SK-N-SH (cell line): ENCODE measurements at regions not wholly inside any gene's neighbourhood (a gene's known extent, or its start where the extent isn't known, plus 50 kb on each side); places are given as distances from the start of the nearest gene placed in this dataset.

ENCODE experiments used
- CTCF ChIA-PET: fragments of 300-600, 350-600 bp; formaldehyde crosslinking; extraction: SDS; loops from one replicate; lab custom pipeline; 2021; lab: Yijun Ruan, JAX
- POLR2A ChIA-PET: fragments of 350-600 bp; sonication (Branson Sonifier 250); formaldehyde crosslinking; extraction: SDS; loops from one replicate; lab custom pipeline; 2020; ENCODE audit warnings: antibody characterized with exemption, inconsistent platforms; lab: Yijun Ruan, JAX
- DNase-seq: peaks from one replicate; pipeline ENCODE4 v3.0.0; 2012
- H2AFZ ChIP-seq: fragments of 200-600 bp; sonication (generic); 2 replicates; pipeline ENCODE4 v1.8.1; 2016; ENCODE audit warnings: antibody characterized with exemption, mild to moderate bottlenecking, low read depth
- H3F3A ChIP-seq: fragments of 200-600 bp; sonication (generic); replicated peaks from 2 replicates; pipeline ENCODE3; 2016; ENCODE audit warnings: antibody characterized with exemption, mild to moderate bottlenecking; ENCODE audit not compliant: insufficient read depth
- H3K27ac ChIP-seq, 2 experiments: fragments of 200-500 bp in 1 of 2; fragments of 200-600 bp in 1 of 2; sonication (Bioruptor generic) in 1 of 2; sonication (generic), shearing (Covaris generic) in 1 of 2; 2 replicates each; pipeline versions ENCODE4 v1.5.1 to v1.6.1; 2014 to 2016; ENCODE audit warnings: low read depth in 2 of 2, inconsistent platforms in 1 of 2, low read length in 1 of 2, mild to moderate bottlenecking in 1 of 2, mixed read lengths in 1 of 2
- H3K27me3 ChIP-seq: fragments of 200-600 bp; sonication (generic), shearing (Covaris generic); 2 replicates; pipeline ENCODE4 v1.6.1; 2016; ENCODE audit warnings: mixed run types; ENCODE audit not compliant: insufficient read depth
- H3K36me3 ChIP-seq, 2 experiments: fragments of 200-500 bp in 1 of 2; fragments of 200-600 bp in 1 of 2; sonication (Bioruptor generic) in 1 of 2; sonication (generic) in 1 of 2; replicated peaks in 1 of 2; 2 replicates each; pipeline versions ENCODE3 to v1.5.1; 2014 to 2016; ENCODE audit warnings: low read length in 1 of 2, mild to moderate bottlenecking in 1 of 2; ENCODE audit not compliant: insufficient read depth in 2 of 2, control insufficient read depth in 1 of 2
- H3K4me1 ChIP-seq, 2 experiments: fragments of 200-500 bp in 1 of 2; fragments of 200-600 bp in 1 of 2; sonication (Bioruptor generic) in 1 of 2; sonication (generic), shearing (Covaris generic) in 1 of 2; 2 replicates each; pipeline versions ENCODE4 v1.5.1 to v1.6.1; 2014 to 2016; ENCODE audit warnings: low read depth in 1 of 2, low read length in 1 of 2, mixed run types in 1 of 2; ENCODE audit not compliant: insufficient read depth in 2 of 2, control insufficient read depth in 1 of 2
- H3K4me2 ChIP-seq: fragments of 200-600 bp; sonication (generic), shearing (Covaris generic); 2 replicates; pipeline ENCODE4 v1.6.1; 2017; ENCODE audit warnings: mixed run types
- H3K4me3 ChIP-seq, 2 experiments: fragments of 200-500 bp in 1 of 2; fragments of 200-600 bp in 1 of 2; sonication (Bioruptor generic) in 1 of 2; sonication (generic), shearing (Covaris generic) in 1 of 2; 2 replicates each; pipeline versions ENCODE4 v1.5.1 to v1.8.1; 2014 to 2016; ENCODE audit warnings: low read depth in 2 of 2, inconsistent platforms in 1 of 2, low read length in 1 of 2, mild to moderate bottlenecking in 1 of 2, mixed read lengths in 1 of 2, moderate library complexity in 1 of 2
- H3K79me2 ChIP-seq: fragments of 200-600 bp; sonication (generic); 2 replicates; pipeline ENCODE4 v1.8.1; 2017; ENCODE audit warnings: mild to moderate bottlenecking; ENCODE audit not compliant: insufficient read depth
- H3K9ac ChIP-seq: fragments of 200-600 bp; sonication (generic); 2 replicates; pipeline ENCODE4 v1.6.1; 2017; ENCODE audit warnings: mixed run types
- H3K9me2 ChIP-seq: fragments of 200-600 bp; sonication (generic); 2 replicates; pipeline ENCODE4 v1.6.1; 2017; ENCODE audit warnings: mixed run types
- H3K9me3 ChIP-seq: fragments of 200-600 bp; sonication (generic); 2 replicates; pipeline ENCODE4 v1.6.1; 2017; ENCODE audit warnings: mixed run types, mild to moderate bottlenecking, moderate library complexity
- H4K20me1 ChIP-seq: fragments of 200-600 bp; sonication (generic); 2 replicates; pipeline ENCODE4 v1.6.1; 2017; ENCODE audit warnings: mild to moderate bottlenecking, mixed run types; ENCODE audit not compliant: insufficient read depth
- ELF1 ChIP-seq: IDR thresholded peaks from 2 replicates; pipeline ENCODE4 v1.4.0; 2012
- EP300 ChIP-seq, 2 experiments: IDR thresholded peaks; 2 replicates each; pipeline versions ENCODE4 v1.4.0 to v1.6.1; 2012; ENCODE audit warnings: borderline replicate concordance in 1 of 2, low read depth in 1 of 2, low read length in 1 of 2
- FOSL2 ChIP-seq: IDR thresholded peaks from 2 replicates; pipeline ENCODE4 v1.4.0; 2012; ENCODE audit warnings: low read depth, mild to moderate bottlenecking, moderate library complexity, borderline replicate concordance
- FOXM1 ChIP-seq: IDR thresholded peaks from 2 replicates; pipeline ENCODE4 v1.4.0; 2012; ENCODE audit warnings: low read depth, mild to moderate bottlenecking
- GABPA ChIP-seq: IDR thresholded peaks from 2 replicates; pipeline ENCODE4 v1.4.0; 2012; ENCODE audit warnings: low read depth, mild to moderate bottlenecking
- GATA2 ChIP-seq: sonication (generic); formaldehyde crosslinking; IDR thresholded peaks from 2 replicates; pipeline ENCODE4 v1.5.0; 2020; ENCODE audit warnings: mild to moderate bottlenecking, missing genetic modification reagents
- IRF3 ChIP-seq: fragments of 150-350 bp; IDR thresholded peaks from 2 replicates; pipeline ENCODE4 v1.6.1; 2016; ENCODE audit warnings: mild to moderate bottlenecking, low read depth, low read length
- MXI1 ChIP-seq: IDR thresholded peaks from 2 replicates; pipeline ENCODE4 v1.6.1; 2012; ENCODE audit warnings: mild to moderate bottlenecking, low read depth, low read length, improper control_type of control experiment
- NFIC ChIP-seq: IDR thresholded peaks from 2 replicates; pipeline ENCODE4 v1.4.0; 2012; ENCODE audit warnings: borderline replicate concordance
- POLR2AphosphoS5 ChIP-seq: IDR thresholded peaks from 2 replicates; pipeline ENCODE4 v1.6.1; 2012; ENCODE audit warnings: low read depth, low read length
- RXRA ChIP-seq: IDR thresholded peaks from 2 replicates; pipeline ENCODE4 v1.4.0; 2012; ENCODE audit warnings: low read depth, mild to moderate bottlenecking, borderline replicate concordance
- SIN3A ChIP-seq: IDR thresholded peaks from 2 replicates; pipeline ENCODE4 v1.6.1; 2012; ENCODE audit warnings: low read depth, mild to moderate bottlenecking, low read length, moderate library complexity, borderline replicate concordance
- SMC3 ChIP-seq: IDR thresholded peaks from 2 replicates; pipeline ENCODE4 v1.6.1; 2012; ENCODE audit warnings: low read depth, low read length, improper control_type of control experiment
- TAF1 ChIP-seq: IDR thresholded peaks from 2 replicates; pipeline ENCODE4 v1.6.1; 2012; ENCODE audit warnings: low read depth, mild to moderate bottlenecking, low read length, moderate library complexity, borderline replicate concordance
- whole genome bisulfite sequencing: methylation state at CpG from one replicate; pipeline ENCODE4 v1.1.6; 2017; ENCODE audit warnings: low lambda C conversion rate; 5-methylcytosine and 5-hydroxymethylcytosine counted together
- TF ChIP-seq, protein P1 (sequence below): IDR thresholded peaks from 2 replicates; pipeline ENCODE4 v1.6.1; 2012; ENCODE audit warnings: mild to moderate bottlenecking, low read depth, low read length, moderate library complexity
- TF ChIP-seq, protein P2 (sequence below): fragments of 150-350 bp; IDR thresholded peaks from 2 replicates; pipeline ENCODE4 v1.6.1; 2017; ENCODE audit warnings: antibody characterized with exemption, low read length, low read depth, borderline replicate concordance
- TF ChIP-seq, protein P3 (sequence below): IDR thresholded peaks from 2 replicates; pipeline ENCODE4 v1.4.0; 2012; ENCODE audit warnings: low read depth

DNA sequence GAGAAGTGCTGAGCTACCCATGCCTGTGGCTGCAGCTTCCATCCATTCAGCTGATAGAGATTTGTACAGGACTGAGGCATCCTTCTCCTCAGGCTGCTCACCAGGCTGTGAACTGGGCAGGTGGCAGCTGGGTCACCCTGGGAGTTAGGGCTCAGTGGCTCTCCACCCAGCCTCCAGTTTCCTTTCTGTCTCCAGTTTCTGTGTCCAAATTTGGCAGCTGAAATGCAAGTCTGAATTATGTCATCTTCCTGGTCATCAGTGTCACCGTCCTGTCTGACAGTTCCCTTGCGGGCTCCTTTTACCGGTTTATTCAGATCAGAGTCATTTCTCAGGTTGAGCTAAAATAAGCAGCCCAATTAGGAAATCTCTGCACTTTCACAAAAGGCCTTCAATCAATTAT is 93.3 kb downstream of the EDN1 start:
- Histone ChIP-seq H3K9ac (no peak overlapping the region), H3K27me3 (no peaks in the 10 kb centered on the region), H3K4me3 (no peak overlapping the region), H2AFZ (no peak overlapping the region), H3K9me3 (no peaks in the 10 kb centered on the region), H3K79me2 (no peaks in the 10 kb centered on the region), H4K20me1 (no peaks in the 10 kb centered on the region), H3K36me3 (no peaks in the 10 kb centered on the region), H3K27ac (no peak overlapping the region), H3F3A (peaks cover 8% of the 10 kb centered on the region), H3K4me1 (no peaks in the 10 kb centered on the region; a peak in 1 of 4 replicates), H3K9me2 (no peaks in the 10 kb centered on the region), H3K4me2 (no peak overlapping the region)
- POLR2A ChIA-PET: no interaction called here
- no peak for DNase-seq
- 81% methylated on average over 3 of the region's 3 CpGs for WGBS
- CTCF ChIA-PET: no interaction called here
- TF ChIP-seq, protein P1, sequence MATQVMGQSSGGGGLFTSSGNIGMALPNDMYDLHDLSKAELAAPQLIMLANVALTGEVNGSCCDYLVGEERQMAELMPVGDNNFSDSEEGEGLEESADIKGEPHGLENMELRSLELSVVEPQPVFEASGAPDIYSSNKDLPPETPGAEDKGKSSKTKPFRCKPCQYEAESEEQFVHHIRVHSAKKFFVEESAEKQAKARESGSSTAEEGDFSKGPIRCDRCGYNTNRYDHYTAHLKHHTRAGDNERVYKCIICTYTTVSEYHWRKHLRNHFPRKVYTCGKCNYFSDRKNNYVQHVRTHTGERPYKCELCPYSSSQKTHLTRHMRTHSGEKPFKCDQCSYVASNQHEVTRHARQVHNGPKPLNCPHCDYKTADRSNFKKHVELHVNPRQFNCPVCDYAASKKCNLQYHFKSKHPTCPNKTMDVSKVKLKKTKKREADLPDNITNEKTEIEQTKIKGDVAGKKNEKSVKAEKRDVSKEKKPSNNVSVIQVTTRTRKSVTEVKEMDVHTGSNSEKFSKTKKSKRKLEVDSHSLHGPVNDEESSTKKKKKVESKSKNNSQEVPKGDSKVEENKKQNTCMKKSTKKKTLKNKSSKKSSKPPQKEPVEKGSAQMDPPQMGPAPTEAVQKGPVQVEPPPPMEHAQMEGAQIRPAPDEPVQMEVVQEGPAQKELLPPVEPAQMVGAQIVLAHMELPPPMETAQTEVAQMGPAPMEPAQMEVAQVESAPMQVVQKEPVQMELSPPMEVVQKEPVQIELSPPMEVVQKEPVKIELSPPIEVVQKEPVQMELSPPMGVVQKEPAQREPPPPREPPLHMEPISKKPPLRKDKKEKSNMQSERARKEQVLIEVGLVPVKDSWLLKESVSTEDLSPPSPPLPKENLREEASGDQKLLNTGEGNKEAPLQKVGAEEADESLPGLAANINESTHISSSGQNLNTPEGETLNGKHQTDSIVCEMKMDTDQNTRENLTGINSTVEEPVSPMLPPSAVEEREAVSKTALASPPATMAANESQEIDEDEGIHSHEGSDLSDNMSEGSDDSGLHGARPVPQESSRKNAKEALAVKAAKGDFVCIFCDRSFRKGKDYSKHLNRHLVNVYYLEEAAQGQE: no peak
- TF ChIP-seq MXI1 (no peak), GATA2 (CRISPR knock-in tag) (no peak), IRF3 (no peak), EP300 (IDR thresholded peaks at IDR 0.05; ENCODE audit: borderline replicate concordance in 1 of 2, low read depth in 1 of 2, low read length in 1 of 2) (no peak), TAF1 (no peak), GABPA (no peak), SIN3A (no peak), NFIC (no peak), FOXM1 (no peak), RXRA (no peak), FOSL2 (no peak), SMC3 (no peak), ELF1 (no peak), POLR2AphosphoS5 (no peak)
- TF ChIP-seq, protein P2, sequence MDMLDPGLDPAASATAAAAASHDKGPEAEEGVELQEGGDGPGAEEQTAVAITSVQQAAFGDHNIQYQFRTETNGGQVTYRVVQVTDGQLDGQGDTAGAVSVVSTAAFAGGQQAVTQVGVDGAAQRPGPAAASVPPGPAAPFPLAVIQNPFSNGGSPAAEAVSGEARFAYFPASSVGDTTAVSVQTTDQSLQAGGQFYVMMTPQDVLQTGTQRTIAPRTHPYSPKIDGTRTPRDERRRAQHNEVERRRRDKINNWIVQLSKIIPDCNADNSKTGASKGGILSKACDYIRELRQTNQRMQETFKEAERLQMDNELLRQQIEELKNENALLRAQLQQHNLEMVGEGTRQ: no peak
- TF ChIP-seq, protein P3, sequence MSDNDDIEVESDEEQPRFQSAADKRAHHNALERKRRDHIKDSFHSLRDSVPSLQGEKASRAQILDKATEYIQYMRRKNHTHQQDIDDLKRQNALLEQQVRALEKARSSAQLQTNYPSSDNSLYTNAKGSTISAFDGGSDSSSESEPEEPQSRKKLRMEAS: no peak
